Globus pallidus (tissue), 1 donor: ENCODE measurements at regions not wholly inside any gene's neighbourhood (a gene's known extent, or its start where the extent isn't known, plus 50 kb on each side); places are given as distances from the start of the nearest gene placed in this dataset.
"Not testable (repeated sequence)": the region's sequence is repeated elsewhere in the genome, so short reads cannot be mapped to it uniquely, and the experiment has no call there.

Experiments used
- DNase-seq: peaks from one replicate; pipeline ENCODE4 v3.0.0-alpha.2; 2015; ENCODE audit warnings: low spot score

- no peak for DNase-seq
Observed at GRCh38 chr10:6984971-6985370, 404.9 kb upstream of the PRKCQ start.

GRCh38 chr10:6984016-6984415, 403.9 kb upstream of the PRKCQ start:
- not testable (repeated sequence) for DNase-seq

- DNase-seq = no peak
Observed at GRCh38 chr10:6980353-6980752, 400.3 kb upstream of the PRKCQ start.

- DNase-seq = no peak
Observed at GRCh38 chr10:6979371-6979770, 399.3 kb upstream of the PRKCQ start.

GRCh38 chr10:6978187-6978627, 398.1 kb upstream of the PRKCQ start:
- no peak for DNase-seq

- no peak for DNase-seq
Observed at GRCh38 chr10:6977398-6978186, 397.5 kb upstream of the PRKCQ start.

- DNase-seq = no peak
Observed at GRCh38 chr10:6973899-6974298, 393.8 kb upstream of the PRKCQ start.

GRCh38 chr10:6972226-6972625, 392.1 kb upstream of the PRKCQ start:
- DNase-seq = no peak

- no peak for DNase-seq
Observed at GRCh38 chr10:6969659-6970058, 389.6 kb upstream of the PRKCQ start.

- DNase-seq = no peak
Observed at GRCh38 chr10:6964543-6964942, 384.5 kb upstream of the PRKCQ start.

- DNase-seq = no peak
Observed at GRCh38 chr10:6962576-6962975, 382.5 kb upstream of the PRKCQ start.

GRCh38 chr10:6958711-6959110, 378.6 kb upstream of the PRKCQ start:
- DNase-seq = no peak

GRCh38 chr10:6958254-6958653, 378.2 kb upstream of the PRKCQ start:
- peak; percentile 34 for DNase-seq

GRCh38 chr10:6957851-6958250, 377.8 kb upstream of the PRKCQ start:
- no peak for DNase-seq

GRCh38 chr10:6956562-6956961, 376.5 kb upstream of the PRKCQ start:
- no peak for DNase-seq

GRCh38 chr10:6953271-6953801, 373.3 kb upstream of the PRKCQ start:
- DNase-seq = no peak

- no peak for DNase-seq
Observed at GRCh38 chr10:6951732-6952131, 371.7 kb upstream of the PRKCQ start.

- no peak for DNase-seq
Observed at GRCh38 chr10:6950133-6950532, 370.1 kb upstream of the PRKCQ start.

- no peak for DNase-seq
Observed at GRCh38 chr10:6944436-6944835, 364.4 kb upstream of the PRKCQ start.

- no peak for DNase-seq
Observed at GRCh38 chr10:6938384-6938783, 358.3 kb upstream of the PRKCQ start.

- DNase-seq = no peak
Observed at GRCh38 chr10:6936931-6937330, 356.9 kb upstream of the PRKCQ start.

- DNase-seq = peak; percentile 53
Observed at GRCh38 chr10:6929148-6929830, 349.2 kb upstream of the PRKCQ start.

GRCh38 chr10:6928586-6928985, 348.5 kb upstream of the PRKCQ start:
- no peak for DNase-seq
